ENCODE measurements at regions not wholly inside any gene's neighbourhood (a gene's known extent, or its start where the extent isn't known, plus 50 kb on each side); places are given as distances from the start of the nearest gene placed in this dataset.
"Not testable (repeated sequence)": the region's sequence is repeated elsewhere in the genome, so short reads cannot be mapped to it uniquely, and the experiment has no call there.

- DNase-seq (ENCODE audit: low read depth, low spot score), result no peak
These were observed 678.3 kb upstream of the EEF2KMT start for GRCh38 chr16:5775916-5776315.

- no peak for DNase-seq (ENCODE audit: low read depth, low spot score)
These were observed 672.5 kb upstream of the EEF2KMT start for GRCh38 chr16:5770118-5770517.

- no peak for DNase-seq (ENCODE audit: low read depth, low spot score)
These were observed 671.9 kb upstream of the EEF2KMT start for GRCh38 chr16:5769513-5769912.

- DNase-seq (ENCODE audit: low read depth, low spot score), result no peak
These were observed 670.9 kb upstream of the EEF2KMT start for GRCh38 chr16:5768445-5768844.

- no peak for DNase-seq (ENCODE audit: low read depth, low spot score)
These were observed 665.6 kb upstream of the EEF2KMT start for GRCh38 chr16:5763176-5763575.

- DNase-seq (ENCODE audit: low read depth, low spot score), result no peak
These were observed 664.8 kb upstream of the EEF2KMT start for GRCh38 chr16:5762362-5762761.

GRCh38 chr16:5761592-5761991 is 664.0 kb upstream of the EEF2KMT start:
- no peak for DNase-seq (ENCODE audit: low read depth, low spot score)

- DNase-seq (ENCODE audit: low read depth, low spot score), result no peak
These were observed 660.7 kb upstream of the EEF2KMT start for GRCh38 chr16:5758281-5758680.

- no peak for DNase-seq (ENCODE audit: low read depth, low spot score)
These were observed 659.4 kb upstream of the EEF2KMT start for GRCh38 chr16:5756969-5757368.

GRCh38 chr16:5753381-5753780 is 655.8 kb upstream of the EEF2KMT start:
- no peak for DNase-seq (ENCODE audit: low read depth, low spot score)

- DNase-seq (ENCODE audit: low read depth, low spot score), result no peak
These were observed 653.6 kb upstream of the EEF2KMT start for GRCh38 chr16:5751216-5751615.

- not testable (repeated sequence) for DNase-seq (ENCODE audit: low read depth, low spot score)
These were observed 652.8 kb upstream of the EEF2KMT start for GRCh38 chr16:5750439-5750838.

- no peak for DNase-seq (ENCODE audit: low read depth, low spot score)
These were observed 641.0 kb upstream of the EEF2KMT start for GRCh38 chr16:5738586-5738985.

GRCh38 chr16:5736209-5736930 is 638.8 kb upstream of the EEF2KMT start:
- DNase-seq (ENCODE audit: low read depth, low spot score), result no peak

- no peak for DNase-seq (ENCODE audit: low read depth, low spot score)
These were observed 637.8 kb upstream of the EEF2KMT start for GRCh38 chr16:5735444-5735843.

GRCh38 chr16:5730783-5731182 is 633.2 kb upstream of the EEF2KMT start:
- no peak for DNase-seq (ENCODE audit: low read depth, low spot score)

GRCh38 chr16:5722116-5722619 is 624.6 kb upstream of the EEF2KMT start:
- no peak for DNase-seq (ENCODE audit: low read depth, low spot score)

- no peak for DNase-seq (ENCODE audit: low read depth, low spot score)
These were observed 617.6 kb upstream of the EEF2KMT start for GRCh38 chr16:5715155-5715554.

GRCh38 chr16:5709889-5710288 is 612.3 kb upstream of the EEF2KMT start:
- DNase-seq (ENCODE audit: low read depth, low spot score), result peak; percentile 44

GRCh38 chr16:5706211-5706610 is 608.6 kb upstream of the EEF2KMT start:
- DNase-seq (ENCODE audit: low read depth, low spot score), result no peak

- DNase-seq (ENCODE audit: low read depth, low spot score), result no peak
These were observed 606.7 kb upstream of the EEF2KMT start for GRCh38 chr16:5704271-5704670.

- DNase-seq (ENCODE audit: low read depth, low spot score), result no peak
These were observed 595.8 kb upstream of the EEF2KMT start for GRCh38 chr16:5693426-5693825.

GRCh38 chr16:5681966-5682365 is 584.4 kb upstream of the EEF2KMT start:
- no peak for DNase-seq (ENCODE audit: low read depth, low spot score)

- DNase-seq (ENCODE audit: low read depth, low spot score), result peak; percentile 10
These were observed 580.8 kb upstream of the EEF2KMT start for GRCh38 chr16:5678371-5678770.
